ELR (cell line): ENCODE measurements at regions not wholly inside any gene's neighbourhood (a gene's known extent, or its start where the extent isn't known, plus 50 kb on each side); places are given as distances from the start of the nearest gene placed in this dataset.

ENCODE experiments used
- DNase-seq: peaks from one replicate; pipeline ENCODE4 v3.0.0-alpha.2; 2015; ENCODE audit warnings: low read depth

DNA sequence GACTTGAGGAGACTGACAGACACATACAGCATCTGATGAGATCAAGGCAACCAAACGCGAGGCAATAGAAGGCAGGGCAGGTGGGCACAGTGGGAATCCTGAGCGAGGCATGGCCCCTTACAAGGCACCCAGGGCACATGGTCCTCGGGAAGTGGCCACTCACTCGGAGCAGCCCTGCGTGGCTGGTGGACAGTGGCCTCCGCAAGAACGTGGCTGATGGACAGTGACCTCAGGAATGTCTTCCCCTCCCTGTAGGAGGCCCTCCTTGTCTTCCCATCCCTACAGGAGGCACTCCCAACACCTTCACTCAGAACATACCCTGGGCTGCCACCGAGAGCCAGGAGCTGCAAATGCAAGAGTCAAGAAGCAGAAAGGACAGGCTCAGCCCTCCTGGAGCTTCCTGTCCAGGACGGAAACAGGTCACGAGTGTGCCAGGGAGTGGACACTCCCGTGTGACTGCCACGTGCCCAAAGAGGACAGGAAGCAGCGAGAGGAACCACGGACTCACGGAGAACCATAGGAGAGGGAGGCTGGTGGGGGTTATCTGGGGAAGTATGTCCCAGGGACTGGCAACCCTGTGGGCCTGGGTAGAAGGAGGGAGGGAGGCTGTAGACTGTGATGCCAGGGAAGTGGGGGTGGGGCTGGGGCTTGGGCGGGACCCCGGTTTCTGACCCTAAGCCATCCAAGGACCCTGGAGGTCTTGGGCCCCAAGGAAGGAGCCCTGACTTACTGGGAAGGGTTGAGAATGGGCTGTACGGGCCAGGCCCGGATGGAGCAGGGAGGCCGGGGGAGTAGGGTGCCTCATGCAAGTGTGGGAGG, 321.9 kb upstream of the IRX4 start:
- no peak for DNase-seq

DNA sequence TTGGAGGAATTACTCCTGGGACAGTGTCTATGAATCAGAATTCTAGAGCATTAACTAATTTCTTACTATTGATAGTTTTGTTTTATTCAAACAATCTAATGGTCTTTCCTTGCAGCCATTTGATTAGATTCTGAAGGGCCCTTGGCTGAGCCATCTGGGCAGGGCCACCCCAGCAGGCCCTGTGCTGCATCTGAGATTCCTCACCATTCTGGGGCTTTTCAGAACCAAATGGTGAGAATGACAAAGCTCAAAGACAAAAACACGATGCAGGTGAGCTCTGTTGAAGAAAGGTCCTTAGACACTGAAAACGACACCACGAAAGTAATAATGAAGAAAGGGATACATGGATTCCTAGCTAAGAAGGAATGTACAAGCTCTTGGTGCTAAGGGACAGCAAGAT, 321.0 kb upstream of the IRX4 start:
- DNase-seq = no peak

DNA sequence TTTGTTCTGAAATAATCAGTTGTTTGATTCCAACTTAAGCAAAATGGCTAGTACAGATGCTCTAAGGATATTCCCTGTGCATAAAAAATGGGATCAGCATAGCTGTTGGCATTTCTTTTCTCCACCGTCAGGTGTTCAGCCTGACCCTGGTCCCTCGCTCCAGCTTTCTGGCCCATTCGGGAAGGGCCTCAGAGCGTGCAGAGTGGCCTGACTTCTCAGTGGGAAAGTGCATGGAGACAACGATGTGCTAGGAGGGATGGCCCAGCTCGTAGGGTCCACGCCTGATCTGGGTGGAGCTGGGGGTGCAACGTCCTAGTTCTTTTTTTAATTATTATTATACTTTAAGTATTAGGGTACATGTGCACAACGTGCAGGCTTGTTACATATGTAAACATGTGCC, 319.1 kb upstream of the IRX4 start:
- DNase-seq = no peak

DNA sequence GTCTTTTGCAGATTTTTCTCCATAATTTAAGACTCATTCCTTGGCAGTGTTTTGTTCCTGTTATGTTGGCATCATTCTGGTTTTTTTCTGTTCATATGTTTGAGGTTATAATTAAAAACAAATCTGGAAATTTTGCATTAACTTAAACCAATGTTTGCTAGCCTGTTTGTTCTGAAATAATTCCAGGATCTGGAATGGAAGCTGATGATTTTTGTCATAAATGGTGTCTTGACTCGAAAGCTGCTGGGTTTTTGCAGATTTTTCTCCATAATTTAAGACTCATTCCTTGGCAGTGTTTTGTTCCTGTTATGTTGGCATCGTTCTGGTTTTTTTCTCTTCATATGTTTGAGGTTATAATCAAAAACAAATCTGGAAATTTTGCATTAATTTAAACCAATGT, 318.7 kb upstream of the IRX4 start:
- no peak for DNase-seq

DNA sequence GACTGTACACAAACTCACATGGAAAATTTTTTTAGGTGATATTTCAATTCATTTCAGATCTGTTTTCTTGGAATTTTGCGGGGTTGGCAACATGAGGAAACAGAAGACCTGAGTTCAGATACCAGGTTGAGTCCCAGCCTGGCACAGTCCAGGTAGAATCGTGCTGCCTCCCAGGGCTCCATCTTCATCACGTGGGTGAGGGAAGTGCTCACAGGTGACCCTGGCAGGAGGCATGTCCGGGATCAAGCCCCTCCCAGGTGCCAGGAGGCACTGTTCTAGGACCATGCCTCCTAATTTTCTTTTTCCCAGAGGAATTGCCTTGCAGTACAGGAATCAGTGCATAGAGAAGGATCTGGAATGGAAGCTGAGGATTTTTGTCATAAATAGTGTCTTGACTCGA, 318.3 kb upstream of the IRX4 start:
- DNase-seq = no peak

DNA sequence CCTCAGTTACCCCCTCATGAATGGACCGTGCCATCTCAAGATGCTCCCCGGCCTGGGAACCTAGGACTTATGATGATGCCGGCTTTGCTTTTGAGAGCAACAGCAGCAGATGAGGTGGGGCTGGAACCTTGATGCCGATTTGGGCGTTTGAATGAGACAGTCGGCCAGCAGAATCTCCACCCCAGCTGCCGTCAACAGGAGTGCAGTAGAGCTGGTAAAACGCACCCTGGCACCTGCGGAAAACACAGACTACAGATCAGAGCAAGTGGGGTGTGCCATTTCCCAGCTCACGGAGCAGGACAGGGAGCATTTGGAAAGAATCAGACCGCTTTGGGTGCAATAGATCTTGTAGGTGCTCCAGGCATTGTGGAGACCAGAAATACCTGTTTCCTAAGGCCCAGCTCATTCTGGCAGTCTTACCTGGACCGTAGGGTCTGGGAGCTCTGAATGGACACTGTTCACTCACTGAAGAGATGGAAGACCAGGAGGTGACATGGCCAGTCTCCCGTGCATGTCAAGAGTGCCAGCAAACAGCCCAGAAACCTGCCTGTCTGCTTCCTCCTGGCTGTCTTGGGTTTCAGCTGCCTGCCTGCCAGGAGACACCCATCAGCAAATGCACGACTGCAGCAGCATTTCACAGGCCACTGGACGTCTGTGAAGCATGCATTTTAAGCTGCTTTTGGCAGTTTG, 317.7 kb upstream of the IRX4 start:
- no peak for DNase-seq

DNA sequence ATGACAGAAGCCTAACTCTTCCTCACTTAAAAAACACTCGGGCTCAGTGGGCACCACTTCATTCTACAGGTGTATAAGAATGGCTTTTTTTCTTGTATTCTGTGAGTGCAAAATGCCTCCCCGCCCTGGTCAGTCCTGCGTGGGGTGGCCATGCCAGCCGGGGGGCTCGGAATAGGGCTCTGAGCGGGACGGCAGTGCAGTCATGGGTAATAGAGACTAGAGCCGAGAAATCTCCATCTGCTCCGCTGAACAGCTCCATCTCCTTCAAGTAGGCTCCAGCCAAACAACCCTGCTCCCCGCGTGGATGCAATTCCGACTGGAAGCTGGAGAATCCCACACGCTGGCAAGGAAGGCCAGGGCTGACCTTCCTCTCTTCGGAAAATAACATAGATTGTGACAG, 317.0 kb upstream of the IRX4 start:
- no peak for DNase-seq

DNA sequence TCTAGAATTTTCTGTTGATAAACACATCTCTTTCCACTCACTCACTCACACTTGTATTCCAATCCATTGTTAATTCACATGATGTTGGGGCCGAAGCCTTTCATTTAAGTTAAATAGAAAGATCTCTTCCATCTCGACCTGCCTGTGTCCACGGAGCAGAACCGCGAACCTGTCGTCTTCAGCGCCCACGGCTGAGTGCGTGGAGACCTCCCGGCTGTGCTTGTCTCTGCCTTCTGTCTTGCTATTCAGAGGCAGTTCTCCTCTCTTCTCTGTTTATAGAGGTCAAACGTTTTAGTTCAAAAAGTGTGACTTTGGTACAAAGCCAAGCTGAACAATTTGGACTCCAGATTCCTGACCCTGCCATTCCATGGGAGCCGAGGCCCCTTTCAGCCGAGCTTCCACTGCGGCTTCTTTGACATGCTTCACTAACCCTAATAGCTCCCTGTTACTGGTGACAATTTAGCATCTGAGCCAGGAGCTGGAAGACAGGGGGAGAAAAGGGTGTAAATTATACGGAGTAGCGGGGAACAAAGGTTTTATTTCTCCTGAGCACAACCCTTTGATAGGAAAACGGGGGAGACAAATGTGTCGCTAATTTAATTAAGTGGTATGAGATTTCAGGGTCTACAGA, 314.4 kb upstream of the IRX4 start:
- no peak for DNase-seq

DNA sequence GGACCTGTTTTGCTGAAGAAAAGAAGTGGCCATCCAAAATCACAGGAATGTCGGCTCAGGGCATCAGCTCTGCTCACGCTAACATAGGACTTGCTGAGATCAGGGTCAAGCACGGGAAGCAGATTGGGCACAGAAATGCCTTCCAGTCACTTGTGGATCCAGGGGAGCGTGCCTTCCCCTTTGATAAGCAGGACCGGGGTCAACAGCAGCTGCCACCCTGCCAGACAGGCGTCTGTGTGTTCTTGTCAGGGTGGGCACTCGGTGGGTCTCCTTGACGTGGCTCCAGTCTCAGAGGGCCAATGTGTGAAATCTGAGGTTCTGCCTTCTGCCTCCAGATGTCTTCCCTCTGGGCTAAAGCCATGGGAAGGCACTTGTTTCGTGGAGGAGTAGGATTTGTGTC, 313.7 kb upstream of the IRX4 start:
- no peak for DNase-seq

DNA sequence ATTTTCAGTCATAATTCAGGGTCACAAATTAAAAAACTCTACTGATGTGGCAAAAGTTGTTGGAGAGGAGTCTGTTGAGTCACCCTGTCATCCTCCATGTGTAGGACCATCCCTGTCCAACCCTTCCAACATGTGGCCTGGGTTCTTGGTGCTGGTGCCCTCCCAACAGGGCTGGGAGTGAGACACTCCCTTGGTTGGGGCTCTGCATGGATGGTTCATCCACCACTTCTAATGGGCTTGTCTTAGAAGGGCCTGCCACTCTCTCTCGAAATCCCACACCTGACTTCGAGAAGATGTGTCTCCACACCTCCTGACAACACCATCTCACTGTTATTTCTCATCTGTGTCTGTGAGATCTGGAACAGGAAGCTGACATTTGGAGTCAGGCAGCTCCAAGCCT, 312.2 kb upstream of the IRX4 start:
- no peak for DNase-seq

DNA sequence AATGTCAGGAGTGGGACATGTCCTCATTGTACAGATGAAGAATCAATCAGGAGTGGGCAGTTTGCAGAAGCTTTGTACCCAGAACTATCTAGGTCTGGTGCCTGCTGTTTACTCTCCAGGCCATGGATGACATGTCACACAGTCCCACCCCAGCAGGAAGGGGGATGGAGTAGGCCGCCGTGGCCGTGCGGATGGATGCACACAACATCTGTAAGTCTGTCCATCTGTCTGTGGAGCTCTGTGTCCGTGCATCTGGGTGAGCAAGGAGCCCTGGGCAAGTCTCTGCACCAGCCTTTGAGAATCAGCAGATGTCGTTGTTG, 311.5 kb upstream of the IRX4 start:
- DNase-seq = no peak

DNA sequence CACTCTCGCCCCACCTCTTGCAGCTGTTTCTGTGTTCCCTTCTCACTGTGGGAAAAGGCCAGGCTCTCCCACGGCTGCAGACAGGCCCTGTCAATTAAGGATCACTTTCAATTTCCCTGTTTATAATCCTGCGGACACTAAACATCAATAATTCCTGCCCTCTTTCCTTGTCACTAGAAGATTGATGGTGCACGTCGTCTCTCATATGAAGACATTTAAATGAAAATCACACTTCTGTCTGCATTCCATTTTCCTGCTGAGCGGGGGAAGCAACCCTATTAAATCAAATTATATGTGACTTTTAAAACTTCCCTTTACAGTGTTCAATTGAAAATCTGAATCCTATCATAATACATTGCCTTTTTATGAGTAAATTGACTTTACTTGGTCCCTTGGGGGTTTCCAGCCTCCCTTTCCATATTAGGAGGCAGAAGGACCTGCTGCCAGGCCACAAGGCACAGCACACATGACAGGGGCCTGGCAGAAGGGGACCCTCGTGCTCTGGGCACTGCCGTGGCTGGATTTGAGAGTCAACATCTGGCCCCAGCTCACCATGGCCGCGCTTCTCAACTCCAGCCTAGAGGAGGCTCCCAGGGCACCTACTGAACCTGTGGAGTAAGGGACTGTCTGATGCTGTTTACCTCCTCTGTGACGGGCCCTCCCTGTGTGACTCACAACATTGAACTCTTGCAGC, 311.0 kb upstream of the IRX4 start:
- no peak for DNase-seq

DNA sequence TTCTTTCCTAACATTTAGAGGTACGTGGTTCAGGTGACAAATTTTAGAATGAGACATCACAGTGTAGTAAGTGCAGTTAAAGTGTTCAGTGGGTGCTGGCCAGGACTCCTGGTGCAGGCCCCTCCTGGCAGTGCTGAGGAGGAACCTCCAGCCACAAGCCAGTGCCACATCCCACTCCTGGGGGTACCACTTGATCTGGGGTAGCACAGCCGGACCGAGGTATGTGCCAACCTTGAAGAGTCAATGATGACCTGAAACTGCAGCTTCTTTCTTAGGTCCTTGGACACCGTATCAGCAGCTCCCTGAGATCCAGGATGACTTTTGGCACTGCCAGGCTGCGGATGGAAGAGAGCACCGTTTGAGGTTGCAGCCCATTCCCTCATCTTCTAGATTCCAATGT, 310.4 kb upstream of the IRX4 start:
- no peak for DNase-seq

DNA sequence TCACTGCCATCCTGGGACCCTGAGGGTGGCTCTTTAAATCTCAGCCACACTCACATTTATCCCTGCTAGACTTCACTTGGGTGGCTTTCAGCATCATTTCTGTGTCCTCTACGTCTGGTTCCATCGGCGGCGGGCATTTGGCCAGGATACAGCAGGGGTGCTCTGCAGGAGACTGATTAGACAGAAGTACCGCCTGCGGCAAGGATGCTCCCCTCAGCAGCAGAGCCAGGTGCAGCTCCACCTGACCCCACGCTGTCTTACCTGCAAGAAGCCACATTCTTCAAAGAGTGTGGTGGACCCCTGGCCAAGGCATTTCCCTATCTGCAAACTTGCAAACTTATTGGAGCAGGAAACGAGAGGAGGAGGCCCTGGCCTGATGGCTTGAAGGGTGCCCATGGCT, 309.8 kb upstream of the IRX4 start:
- no peak for DNase-seq

DNA sequence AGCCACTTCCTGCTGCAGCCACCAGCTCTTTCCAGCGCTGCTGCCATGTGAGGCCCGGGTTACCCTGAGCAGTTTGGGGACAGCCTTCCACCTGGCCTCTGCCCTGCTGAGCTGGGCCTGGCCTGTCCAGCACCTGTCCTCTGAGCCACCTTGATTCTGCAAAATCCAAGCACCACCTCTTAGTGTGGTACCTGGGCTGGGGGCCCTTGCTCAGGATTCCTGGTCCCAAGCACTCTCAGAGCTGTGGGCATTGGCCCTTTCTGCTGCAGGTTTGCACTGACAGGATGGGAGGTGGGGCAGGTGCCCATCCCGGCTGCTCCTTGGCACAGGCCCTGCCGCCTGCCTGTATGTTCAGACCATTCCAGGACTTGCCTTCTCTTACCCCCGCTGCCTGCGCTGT, 309.2 kb upstream of the IRX4 start:
- no peak for DNase-seq

DNA sequence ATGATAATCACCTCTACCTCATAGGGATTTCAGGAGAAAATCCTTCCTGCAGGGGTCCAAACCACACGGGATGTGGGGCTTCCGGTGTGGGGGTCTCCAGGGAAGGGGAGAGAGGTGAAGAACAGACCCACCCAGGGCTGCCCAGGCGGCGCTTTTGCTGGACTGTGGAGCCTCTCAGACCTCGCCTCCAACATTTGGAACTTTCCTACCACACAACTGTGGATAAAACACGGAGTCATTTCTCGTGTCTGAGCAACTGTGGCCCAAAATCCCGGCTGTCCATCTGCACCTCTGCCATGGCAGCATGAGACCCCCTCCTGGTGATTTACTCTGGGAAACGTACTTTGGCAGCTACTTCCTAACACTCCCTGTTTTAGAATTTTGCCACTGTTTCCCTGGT, 307.8 kb upstream of the IRX4 start:
- no peak for DNase-seq

DNA sequence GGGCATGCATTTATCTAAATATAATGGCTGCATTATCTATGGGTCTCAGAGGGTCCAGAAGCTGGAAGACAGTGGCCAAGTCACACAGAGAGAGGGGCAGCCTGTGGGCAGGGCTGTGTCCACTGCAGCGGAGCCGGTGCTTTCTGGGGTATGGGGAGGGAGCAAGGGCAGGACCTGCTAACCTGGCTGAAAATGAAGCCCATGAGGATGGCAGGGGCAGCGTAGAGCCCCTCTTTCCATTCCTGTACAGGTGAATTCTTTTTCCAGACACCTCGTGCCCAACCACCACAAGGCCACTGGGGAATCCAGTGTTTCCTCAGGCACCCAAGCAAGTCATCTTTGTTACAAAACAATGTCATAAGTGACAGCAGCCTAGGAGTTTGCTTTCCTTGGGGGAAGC, 305.9 kb upstream of the IRX4 start:
- DNase-seq = no peak

DNA sequence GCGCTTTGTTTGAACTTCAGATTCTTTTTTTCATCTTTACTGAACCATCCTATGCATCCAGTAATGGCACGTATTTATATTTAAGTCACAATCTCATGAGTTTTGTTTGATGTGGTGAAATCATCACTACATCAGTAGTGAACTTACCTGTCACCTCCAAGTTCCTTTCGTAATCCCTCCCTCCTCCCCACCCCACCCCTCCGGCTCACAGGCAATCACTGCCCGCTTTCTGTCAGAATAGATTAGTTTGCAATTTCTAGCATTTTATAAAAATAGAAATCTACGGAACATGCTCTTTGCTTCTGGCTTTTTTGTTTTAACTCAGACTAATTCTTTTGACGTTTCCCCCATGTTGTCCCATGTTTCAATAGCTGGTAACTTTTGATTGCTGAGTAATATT, 305.4 kb upstream of the IRX4 start:
- DNase-seq = no peak

DNA sequence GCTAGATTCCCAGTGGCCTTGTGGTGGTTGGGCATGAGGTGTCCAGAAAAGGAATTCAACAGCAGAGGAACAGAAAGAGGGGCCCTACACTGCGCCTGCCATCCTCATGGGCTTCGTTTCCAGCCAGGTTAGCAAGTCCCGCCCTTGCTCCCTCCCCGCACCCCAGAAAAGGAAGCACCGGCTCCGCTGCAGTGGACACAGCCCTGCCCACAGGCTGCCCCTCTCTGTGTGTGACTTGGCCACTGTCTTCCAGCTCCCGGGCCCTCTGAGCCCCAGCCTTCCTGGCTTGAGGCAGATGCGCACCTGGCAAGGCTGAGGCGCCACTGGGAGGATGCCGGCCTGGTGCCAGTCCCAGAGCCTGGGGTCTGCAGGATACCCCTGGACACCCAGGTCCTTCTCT, 305.0 kb upstream of the IRX4 start:
- no peak for DNase-seq

DNA sequence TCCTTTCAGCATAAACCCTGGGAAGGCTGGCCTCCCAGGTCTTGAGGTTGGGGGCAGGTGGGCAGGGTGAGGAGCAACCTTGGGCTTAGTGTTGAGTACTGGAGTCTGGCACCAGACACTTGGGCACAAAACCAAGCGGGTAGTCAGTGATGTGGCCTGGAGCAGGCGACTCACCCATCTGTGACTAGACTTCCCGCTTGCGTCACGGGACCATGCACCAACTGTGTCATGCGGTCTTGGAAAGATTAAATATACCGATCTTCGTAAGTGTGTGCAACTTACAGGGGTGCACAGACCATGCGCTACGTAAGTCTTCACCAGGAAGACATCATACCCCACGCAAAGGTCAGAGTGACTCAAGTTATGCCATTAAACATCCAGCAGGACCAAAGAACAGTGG, 304.4 kb upstream of the IRX4 start:
- DNase-seq = no peak

DNA sequence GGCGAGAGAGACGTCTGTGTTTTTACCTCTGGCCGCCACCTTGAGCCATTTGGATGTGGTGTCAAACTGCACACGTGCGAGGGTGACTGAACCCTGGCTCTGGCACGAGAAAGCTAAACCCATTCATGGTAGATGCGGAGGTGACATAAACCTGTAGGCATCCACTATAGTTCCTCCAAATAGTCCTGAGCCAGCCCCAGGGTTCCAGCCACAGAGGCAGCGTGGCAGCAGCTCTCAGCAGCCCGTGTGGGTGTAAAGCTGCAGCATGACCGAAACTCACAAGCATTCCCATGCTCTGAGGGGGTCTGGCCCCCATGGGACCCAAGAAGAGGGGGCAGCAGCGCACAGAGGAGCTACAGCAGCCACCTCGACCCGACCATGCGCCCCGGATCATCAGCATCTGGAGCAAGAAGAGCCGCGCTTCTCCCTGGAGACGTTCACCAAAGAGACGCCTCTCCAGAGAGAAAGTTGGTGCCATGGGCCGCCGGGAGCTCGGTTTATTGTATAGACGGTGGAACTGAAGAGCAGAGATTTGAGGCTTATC, 303.8 kb upstream of the IRX4 start:
- DNase-seq = no peak

DNA sequence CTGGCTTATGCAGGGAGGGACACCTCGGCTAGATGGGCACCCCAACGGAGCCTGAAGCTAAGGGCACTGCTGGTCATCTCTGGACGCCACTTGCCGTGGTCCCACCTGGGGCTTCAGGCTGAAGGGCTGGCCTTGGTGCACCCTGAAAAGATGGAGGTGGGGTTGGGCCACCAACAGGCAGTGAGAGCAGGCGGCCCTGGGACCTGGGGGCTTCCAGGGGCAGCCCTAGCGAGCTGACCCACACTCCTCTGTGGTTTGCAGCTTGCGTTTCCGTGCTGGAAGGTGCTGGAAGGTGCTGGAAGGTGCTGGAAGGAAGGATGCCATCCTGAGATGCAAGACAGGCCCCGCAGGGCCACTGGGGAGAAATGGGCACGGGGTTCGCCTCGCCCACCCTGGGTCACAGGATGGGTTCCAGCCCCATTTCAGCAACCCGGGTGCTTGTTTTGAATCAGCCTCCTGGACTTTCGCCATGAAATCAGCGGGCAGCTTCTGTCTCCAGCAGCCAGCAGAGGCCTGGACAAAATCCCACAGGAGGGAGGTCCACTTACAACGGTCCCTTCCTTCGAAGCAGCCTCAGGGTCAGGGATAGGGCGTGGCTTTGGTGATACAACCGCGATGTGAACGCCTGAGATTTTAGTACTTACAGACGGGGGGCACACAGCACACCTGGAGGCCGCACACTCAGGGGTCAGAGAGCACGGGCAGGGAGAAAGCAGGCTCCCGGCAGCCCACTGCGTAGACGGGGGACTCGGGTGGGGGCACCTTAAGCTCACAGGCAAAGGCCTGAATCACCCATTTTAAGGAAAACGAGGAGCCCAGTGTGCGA, 303.1 kb upstream of the IRX4 start:
- DNase-seq = no peak
